Ascending aorta (tissue), 2 donors: ENCODE measurements at regions not wholly inside any gene's neighbourhood (a gene's known extent, or its start where the extent isn't known, plus 50 kb on each side); places are given as distances from the start of the nearest gene placed in this dataset.
A peak's percentile ranks its signal among the peaks of the same experiment; 100 is the strongest.

ENCODE experiments used
- DNase-seq, 2 donors: peaks; one replicate each; pipeline ENCODE4 v3.0.0-alpha.2; 2019; ENCODE audit warnings: low spot score in 2 of 2
- H3K27ac ChIP-seq, 2 donors: fragments of 200-600 bp; sonication (generic); one replicate each; pipeline ENCODE4 v1.5.1; 2016 to 2017; ENCODE audit warnings: mild to moderate bottlenecking in 1 of 2
- H3K27me3 ChIP-seq: fragments of 200-600 bp; sonication (generic); one replicate; pipeline ENCODE4 v1.5.1; 2017
- H3K36me3 ChIP-seq, 2 donors: fragments of 200-600 bp; sonication (generic); one replicate each; pipeline ENCODE4 v1.5.1; 2016
- H3K4me1 ChIP-seq, 2 donors: fragments of 200-600 bp; sonication (generic); one replicate each; pipeline ENCODE4 v1.5.1; 2016 to 2017; ENCODE audit warnings: mild to moderate bottlenecking in 1 of 2
- H3K4me3 ChIP-seq, 2 donors: fragments of 200-600 bp; sonication (generic); one replicate each; pipeline ENCODE4 v1.5.1; 2016 to 2017; ENCODE audit warnings: mild to moderate bottlenecking in 1 of 2
- H3K9me3 ChIP-seq, 2 donors: fragments of 200-600 bp; sonication (generic); one replicate each; pipeline ENCODE4 v1.5.1; 2016
- CTCF ChIP-seq, 3 experiments: fragments of 200-600 bp in 2 of 3; fragments of 450-650 bp in 1 of 3; sonication (generic) in 2 of 3; IDR thresholded peaks; one replicate each; pipeline ENCODE4 v1.5.1; 2016 to 2019; ENCODE audit warnings: antibody characterized with exemption in 3 of 3, mild to moderate bottlenecking in 1 of 3, moderate library complexity in 1 of 3
- intact Hi-C: fragments of 100-400 bp; cut with DNase I; formaldehyde crosslinking; loops from one replicate; pipeline ENCODE4 v1.15.1; 2023

GRCh38 chr22:47561766-47562165 lies 799.3 kb downstream of the TBC1D22A start:
- no peak for TF ChIP-seq CTCF (IDR thresholded peaks at IDR 0.05)
- no peaks in the 10 kb centered on the region for H3K27me3 ChIP-seq
- H3K9me3 ChIP-seq: no peaks in the 10 kb centered on the region
- no peaks in the 10 kb centered on the region for H3K4me1 ChIP-seq
- intact Hi-C loops: no loop called here
- no peaks in the 10 kb centered on the region for H3K36me3 ChIP-seq
- no peak overlapping the region for H3K4me3 ChIP-seq
- H3K27ac ChIP-seq: no peak overlapping the region
- no peak for DNase-seq

- Histone ChIP-seq H3K27me3 (no peaks in the 10 kb centered on the region), H3K36me3 (no peaks in the 10 kb centered on the region), H3K4me1 (no peaks in the 10 kb centered on the region), H3K27ac (no peak overlapping the region), H3K4me3 (no peak overlapping the region), H3K9me3 (no peaks in the 10 kb centered on the region)
- TF ChIP-seq CTCF (IDR thresholded peaks at IDR 0.05): no peak
- intact Hi-C loops: no loop called here
- no peak for DNase-seq
Observed at GRCh38 chr22:47561115-47561675, 798.7 kb downstream of the TBC1D22A start.

GRCh38 chr22:47558828-47559700 lies 796.6 kb downstream of the TBC1D22A start:
- Histone ChIP-seq H3K36me3 (no peaks in the 10 kb centered on the region), H3K9me3 (no peaks in the 10 kb centered on the region), H3K4me1 (no peaks in the 10 kb centered on the region), H3K27me3 (no peaks in the 10 kb centered on the region), H3K27ac (no peak overlapping the region), H3K4me3 (no peak overlapping the region)
- DNase-seq: peak in 1 of 2 donors; percentile 37
- TF ChIP-seq CTCF (IDR thresholded peaks at IDR 0.05): no peak
- intact Hi-C loops: no loop called here

GRCh38 chr22:47556473-47556872 lies 794.0 kb downstream of the TBC1D22A start:
- Histone ChIP-seq H3K36me3 (no peaks in the 10 kb centered on the region), H3K4me1 (no peaks in the 10 kb centered on the region), H3K27ac (no peak overlapping the region), H3K27me3 (no peaks in the 10 kb centered on the region), H3K4me3 (no peak overlapping the region), H3K9me3 (no peaks in the 10 kb centered on the region)
- intact Hi-C loops: no loop called here
- DNase-seq: no peak
- TF ChIP-seq CTCF (IDR thresholded peaks at IDR 0.05): no peak

- intact Hi-C loops: no loop called here
- Histone ChIP-seq H3K36me3 (no peaks in the 10 kb centered on the region), H3K9me3 (no peaks in the 10 kb centered on the region), H3K27ac (no peak overlapping the region), H3K27me3 (no peaks in the 10 kb centered on the region), H3K4me1 (no peaks in the 10 kb centered on the region), H3K4me3 (no peak overlapping the region)
- peak in 1 of 2 donors; percentile 22 for DNase-seq
- TF ChIP-seq CTCF (IDR thresholded peaks at IDR 0.05): no peak
Observed at GRCh38 chr22:47553436-47553835, 791.0 kb downstream of the TBC1D22A start.
